ENCODE measurements at regions not wholly inside any gene's neighbourhood (a gene's known extent, or its start where the extent isn't known, plus 50 kb on each side); places are given as distances from the start of the nearest gene placed in this dataset.

DNA sequence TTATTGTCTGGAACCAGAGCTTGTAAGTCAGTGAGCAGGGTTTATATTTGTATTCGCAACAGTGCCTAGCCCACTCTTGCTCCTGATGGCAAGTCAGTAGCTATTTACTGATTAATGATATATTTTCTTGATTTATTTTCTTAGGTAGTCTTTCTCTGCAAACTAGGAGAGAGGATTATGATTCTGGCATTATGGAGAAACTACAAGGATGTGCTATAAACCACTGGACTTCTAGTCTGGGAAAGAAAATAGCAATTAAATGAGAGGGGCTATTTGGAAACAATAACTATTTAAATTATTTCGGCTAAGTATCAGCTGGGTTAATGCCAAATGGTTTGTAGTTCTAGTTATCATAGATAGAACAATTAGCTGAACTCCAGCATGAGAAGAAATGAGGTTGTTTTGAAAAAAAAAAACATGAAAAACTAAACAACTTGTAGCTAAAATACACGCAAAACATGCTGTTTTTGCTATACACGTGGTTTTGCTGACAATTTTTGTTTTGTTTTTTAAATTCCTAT is 304.9 kb upstream of the TCF21 start:
- DNase-seq, result no peak

GRCh38 chr6:133584823-133585222 is 304.1 kb upstream of the TCF21 start:
- DNase-seq, result no peak

GRCh38 chr6:133585978-133586377 is 302.9 kb upstream of the TCF21 start:
- DNase-seq, result no peak

DNA sequence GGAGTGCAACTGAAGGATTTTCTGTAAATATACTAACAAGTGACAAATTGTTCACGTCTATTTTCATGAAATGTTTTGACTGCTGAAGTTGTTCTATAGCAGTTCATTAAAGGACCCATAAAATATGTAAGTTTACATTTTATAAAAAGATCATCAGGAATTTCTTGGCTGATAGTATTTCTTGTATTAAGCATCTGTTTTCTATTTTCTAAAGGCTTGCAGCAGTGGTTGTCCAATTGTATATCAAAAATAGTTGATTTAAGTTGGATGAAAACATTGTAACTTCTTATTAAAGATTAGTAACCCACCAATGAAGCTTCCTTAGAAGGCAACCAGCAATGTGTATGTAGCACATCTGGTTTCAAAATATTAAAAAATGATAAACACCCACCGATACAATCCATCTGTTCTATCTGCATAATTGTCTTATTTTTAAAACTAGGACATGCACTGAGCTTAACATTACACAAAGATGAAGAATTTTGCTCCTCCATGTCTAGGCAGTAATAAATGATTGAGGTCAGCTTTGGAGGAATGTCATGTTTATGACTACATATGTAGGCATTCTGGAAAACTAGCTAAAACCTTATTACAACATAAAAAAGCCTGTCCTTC is 301.3 kb upstream of the TCF21 start:
- DNase-seq, result no peak

DNA sequence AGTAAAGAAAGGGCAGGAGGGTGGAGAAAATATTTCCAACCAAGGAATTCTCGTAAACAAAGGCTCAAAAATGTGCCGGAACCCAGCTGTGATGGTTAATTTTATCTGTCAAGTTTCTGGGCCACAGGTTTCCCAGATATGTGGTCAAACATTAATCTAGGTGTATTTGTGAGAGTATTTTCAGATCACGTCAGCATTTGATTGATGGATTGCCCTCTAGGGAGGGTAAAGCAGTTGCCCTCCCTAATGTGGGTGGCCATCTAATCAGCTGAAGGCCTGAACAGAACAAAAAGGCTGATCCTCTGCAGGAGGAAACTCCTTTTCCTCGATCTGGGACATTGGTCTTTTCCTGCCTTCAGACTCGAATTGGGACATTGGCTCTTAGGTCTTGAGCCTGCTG is 298.7 kb upstream of the TCF21 start:
- DNase-seq, result no peak

GRCh38 chr6:133590814-133591213 is 298.1 kb upstream of the TCF21 start:
- DNase-seq, result no peak

DNA sequence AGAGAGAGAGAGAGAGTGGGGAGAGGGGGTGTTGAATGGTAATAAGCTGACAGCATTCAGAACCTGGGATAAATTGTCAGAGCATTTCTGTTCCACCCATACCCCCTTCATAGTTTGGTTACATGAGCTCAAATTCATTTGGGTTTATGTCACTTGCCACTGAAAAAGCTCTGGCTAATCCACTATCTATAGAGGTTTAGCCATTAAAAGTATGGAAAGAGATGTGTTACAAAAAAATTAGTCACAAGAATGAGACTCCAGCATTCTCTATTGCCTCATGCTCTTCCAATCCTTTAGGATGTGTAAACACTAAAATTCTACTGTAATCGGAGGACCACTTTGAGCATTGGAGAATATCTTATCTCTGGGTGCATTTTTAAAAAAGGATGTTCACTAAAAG is 297.6 kb upstream of the TCF21 start:
- no peak for DNase-seq

- DNase-seq, result no peak
Observed at GRCh38 chr6:133594652-133595110, 294.2 kb upstream of the TCF21 start.

DNA sequence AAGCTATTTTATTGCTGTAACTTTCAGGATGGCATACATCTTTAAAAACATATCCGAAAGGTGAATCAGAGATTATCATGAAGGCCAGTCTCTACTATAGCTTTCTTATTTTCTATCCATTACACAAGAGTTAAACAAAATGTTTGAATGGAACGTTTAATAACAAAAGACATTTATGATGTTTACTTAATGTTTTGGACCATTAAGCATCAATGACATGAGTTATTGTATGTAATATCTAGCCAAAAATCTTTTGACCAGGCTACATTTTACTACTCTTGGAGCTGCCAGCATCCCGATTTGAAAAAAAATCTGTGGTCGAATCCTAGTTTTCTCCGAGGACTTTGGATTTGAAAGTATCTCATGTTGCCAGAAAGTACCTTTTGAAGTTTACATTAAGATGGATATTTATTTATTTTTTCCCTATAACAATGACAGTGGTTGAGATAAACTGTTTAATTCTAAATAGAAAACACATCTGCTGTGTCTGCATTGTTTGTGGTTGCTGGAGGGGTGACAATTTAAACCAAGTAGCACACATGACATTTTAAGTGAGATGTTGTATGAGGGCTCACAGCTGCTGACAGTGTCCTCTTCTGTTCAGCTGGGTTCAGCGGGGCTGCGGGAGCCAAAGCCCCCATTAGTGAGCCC is 293.7 kb upstream of the TCF21 start:
- DNase-seq, result no peak

DNA sequence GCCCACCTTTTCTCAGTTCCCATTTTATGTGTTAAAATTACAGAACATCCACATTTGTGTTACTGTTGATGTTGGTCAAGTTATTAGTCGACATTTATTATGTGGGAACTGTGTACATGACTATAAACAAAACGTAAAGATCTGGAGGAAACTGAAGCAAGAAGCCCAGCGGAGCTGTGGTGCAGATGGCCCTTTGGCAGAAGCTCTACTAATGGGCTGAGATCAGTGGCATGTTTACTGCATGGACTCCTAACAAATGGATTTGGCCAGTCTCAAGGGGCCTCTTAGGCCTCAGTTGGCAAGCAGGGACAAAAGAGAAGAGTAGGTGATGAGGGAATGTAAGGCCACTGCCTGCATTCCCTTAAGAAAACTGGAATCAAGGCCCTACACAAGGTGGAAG is 282.1 kb upstream of the TCF21 start:
- peak; percentile 55 for DNase-seq

GRCh38 chr6:133608620-133609019 is 280.3 kb upstream of the TCF21 start:
- no peak for DNase-seq

GRCh38 chr6:133609415-133610226 is 279.3 kb upstream of the TCF21 start:
- DNase-seq, result no peak

DNA sequence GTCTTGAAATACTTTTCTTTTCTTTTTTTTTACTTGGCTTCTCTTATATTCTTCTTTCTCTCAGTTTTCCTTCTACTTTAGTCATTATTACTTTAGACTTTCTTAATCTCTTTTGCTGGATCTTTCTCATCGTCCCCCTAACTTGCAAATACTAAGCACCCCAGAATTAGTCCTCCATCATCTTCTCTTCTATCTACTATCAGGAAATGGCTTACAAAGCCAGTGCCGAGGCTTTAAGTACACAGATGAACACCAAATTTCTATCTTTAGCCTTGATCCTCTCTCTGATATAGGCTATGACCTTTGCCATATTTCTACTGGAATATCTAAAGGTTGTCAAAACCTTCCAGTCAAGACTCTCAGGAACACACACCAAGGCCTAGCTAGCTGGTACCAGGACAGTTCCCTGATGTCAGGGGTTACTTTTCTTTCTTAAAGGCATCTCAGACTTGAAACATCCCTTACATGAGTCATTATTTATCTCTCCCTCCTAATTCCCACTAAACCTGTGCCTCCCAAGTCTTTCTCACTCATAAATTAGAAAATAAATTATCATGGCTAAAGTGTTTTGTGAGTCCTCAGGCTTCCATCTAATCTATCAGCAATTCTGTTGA is 278.6 kb upstream of the TCF21 start:
- no peak for DNase-seq

- no peak for DNase-seq
Observed at GRCh38 chr6:133610971-133611370, 277.9 kb upstream of the TCF21 start.

GRCh38 chr6:133612459-133612858 is 276.5 kb upstream of the TCF21 start:
- DNase-seq, result no peak

DNA sequence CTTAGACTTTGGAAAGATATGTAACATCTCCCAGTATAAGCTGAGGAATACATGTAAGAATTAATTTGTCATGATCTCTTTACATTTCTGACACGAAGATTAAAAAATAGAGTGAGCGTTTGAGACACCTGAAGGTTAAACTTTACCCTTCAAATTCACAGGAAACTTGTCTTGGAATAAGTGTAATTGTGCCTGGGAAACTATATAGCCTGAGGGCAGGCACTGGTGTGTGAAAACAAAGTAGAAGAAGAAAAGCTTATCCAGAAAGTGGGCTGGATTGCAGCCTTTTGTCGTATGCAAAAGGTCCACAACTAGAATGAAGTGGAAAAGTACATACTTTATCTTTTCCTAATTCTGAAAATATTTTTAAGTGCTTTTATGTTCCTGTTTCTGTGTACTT is 275.7 kb upstream of the TCF21 start:
- no peak for DNase-seq

DNA sequence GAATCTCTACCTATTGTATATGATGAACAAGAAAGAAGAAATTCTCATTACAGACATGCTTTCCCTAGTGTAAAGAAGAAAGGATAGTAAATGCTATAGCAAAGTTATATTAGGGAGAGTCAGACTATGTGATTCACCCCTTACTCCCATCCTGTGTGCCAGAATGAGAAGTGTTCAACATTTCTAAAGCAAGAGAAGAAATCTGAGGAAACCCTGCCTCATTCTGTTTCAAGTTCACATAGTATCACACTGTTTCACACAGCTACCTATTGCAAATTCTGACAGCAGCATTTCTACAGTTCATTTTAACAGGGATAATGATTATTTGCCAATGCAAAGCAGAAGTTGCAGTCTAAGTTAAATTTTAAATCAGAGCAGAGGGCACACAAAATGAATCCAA is 267.2 kb upstream of the TCF21 start:
- no peak for DNase-seq

GRCh38 chr6:133623065-133623464 is 265.8 kb upstream of the TCF21 start:
- no peak for DNase-seq

GRCh38 chr6:133623621-133624020 is 265.3 kb upstream of the TCF21 start:
- DNase-seq, result no peak

DNA sequence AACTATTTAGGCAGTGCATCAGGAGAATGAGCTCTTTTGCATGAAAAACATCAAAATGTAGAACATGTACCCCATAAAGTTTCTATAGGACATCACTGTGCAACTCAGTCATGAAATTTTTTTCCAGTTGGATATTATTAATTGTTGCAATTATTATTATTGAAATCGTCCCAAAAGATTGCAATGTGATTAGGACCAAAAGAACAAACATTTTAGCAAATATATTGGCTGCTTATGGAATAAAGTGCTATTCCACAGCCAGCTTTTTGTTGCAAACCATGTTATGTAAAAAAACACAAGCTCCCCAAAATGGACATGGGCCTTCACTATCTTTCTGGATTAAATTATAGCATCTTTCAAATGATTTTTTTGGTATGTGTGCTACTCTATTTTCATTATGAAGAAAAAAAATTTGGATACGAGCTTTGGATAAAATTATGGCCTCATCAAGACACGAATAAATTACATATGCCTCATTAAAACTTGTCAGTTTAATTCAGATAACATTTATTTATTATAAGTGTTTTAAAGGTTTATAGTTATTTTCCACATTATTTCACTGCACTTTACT is 262.7 kb upstream of the TCF21 start:
- DNase-seq, result no peak

- no peak for DNase-seq
Observed at GRCh38 chr6:133629970-133630369, 258.9 kb upstream of the TCF21 start.

GRCh38 chr6:133630651-133631050 is 258.3 kb upstream of the TCF21 start:
- DNase-seq, result no peak

DNA sequence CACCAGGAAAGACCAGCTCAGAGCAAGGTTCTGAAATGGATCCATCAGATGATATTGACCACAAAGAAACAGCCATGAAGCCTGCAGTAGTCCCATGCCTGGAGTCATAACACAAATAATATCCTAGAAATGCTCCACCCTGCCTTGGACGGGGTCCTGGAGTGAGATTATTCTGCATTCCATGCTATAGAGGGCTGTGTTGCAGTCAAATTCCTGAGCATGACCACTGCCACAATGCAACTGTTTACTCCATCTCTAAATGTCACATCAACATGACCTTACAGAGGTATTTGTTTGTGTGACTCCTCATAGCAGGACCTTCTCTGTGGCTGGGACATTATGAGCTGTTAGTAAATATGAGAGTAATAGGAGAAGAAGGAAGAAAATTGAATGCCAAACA is 257.5 kb upstream of the TCF21 start:
- no peak for DNase-seq

All from NCI-H446 treated with DMSO at 0.1 percent for 48 hours (cell line).